ENCODE measurements at regions not wholly inside any gene's neighbourhood (a gene's known extent, or its start where the extent isn't known, plus 50 kb on each side); places are given as distances from the start of the nearest gene placed in this dataset.
A peak's percentile ranks its signal among the peaks of the same experiment; 100 is the strongest.
"Not testable (repeated sequence)": the region's sequence is repeated elsewhere in the genome, so short reads cannot be mapped to it uniquely, and the experiment has no call there.

GRCh38 chr9:42931045-42931444 lies 747.6 kb downstream of the SPATA31A6 start:
- intact Hi-C loops (cut with DNase I) = not testable (repeated sequence)

GRCh38 chr9:42937583-42938235 lies 754.2 kb downstream of the SPATA31A6 start:
- intact Hi-C loops (cut with DNase I); DNase-seq: not testable (repeated sequence)

More at GRCh38 chr9:42931045-42931444, 747.6 kb downstream of the SPATA31A6 start:
- peak in 1 of 10 donors; percentile 71 for DNase-seq

DNA sequence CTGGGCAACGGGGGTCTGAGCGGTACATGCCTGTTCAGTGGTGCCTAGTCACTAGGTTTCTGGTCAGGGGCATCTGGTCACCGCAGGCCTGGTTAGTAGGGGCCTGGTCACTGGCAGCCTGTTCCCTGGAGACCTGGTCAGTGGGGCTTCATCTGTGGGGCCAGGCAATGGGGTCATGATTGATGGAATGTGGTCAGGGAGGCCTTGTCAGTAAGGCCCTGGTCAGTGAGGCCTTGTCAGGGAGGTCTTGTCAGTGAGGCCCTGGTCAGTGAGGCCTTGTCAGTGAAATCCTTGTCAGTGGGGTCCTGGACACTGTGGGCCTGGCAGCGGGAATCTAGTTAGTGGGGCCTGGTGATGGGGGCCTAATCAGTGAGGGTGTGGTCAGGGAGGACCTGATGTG lies 763.6 kb downstream of the SPATA31A6 start:
- DNase-seq = peak in 2 of 10 donors; percentile 65 to 74
- intact Hi-C loops (cut with DNase I) = not testable (repeated sequence)

DNA sequence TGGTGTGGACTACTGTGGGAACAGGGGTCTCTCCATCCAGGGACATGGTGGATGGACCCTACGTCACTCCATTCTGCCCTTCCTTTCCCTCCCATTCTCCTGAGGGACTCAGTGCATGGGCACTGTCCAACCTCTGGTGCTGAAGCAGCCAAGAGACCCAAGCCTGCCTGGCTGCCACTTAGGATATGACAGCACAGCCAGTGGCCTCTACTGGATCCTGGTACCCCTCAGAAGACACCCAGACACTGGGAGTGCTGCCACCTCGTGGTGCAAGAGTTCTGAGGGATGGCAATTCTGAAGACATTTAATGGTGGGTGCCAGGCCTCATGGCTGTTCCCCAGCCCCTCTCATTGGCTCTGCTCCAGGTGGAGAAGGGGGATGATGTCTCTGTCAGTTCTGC lies 767.8 kb downstream of the SPATA31A6 start:
- intact Hi-C loops (cut with DNase I) = not testable (repeated sequence)
- DNase-seq = peak in 1 of 10 donors; percentile 60

- intact Hi-C loops (cut with DNase I); DNase-seq: not testable (repeated sequence)
These were observed 781.7 kb downstream of the SPATA31A6 start for GRCh38 chr9:42965155-42965554.

- intact Hi-C loops (cut with DNase I); DNase-seq: not testable (repeated sequence)
These were observed 788.4 kb downstream of the SPATA31A6 start for GRCh38 chr9:42971872-42972271.

DNA sequence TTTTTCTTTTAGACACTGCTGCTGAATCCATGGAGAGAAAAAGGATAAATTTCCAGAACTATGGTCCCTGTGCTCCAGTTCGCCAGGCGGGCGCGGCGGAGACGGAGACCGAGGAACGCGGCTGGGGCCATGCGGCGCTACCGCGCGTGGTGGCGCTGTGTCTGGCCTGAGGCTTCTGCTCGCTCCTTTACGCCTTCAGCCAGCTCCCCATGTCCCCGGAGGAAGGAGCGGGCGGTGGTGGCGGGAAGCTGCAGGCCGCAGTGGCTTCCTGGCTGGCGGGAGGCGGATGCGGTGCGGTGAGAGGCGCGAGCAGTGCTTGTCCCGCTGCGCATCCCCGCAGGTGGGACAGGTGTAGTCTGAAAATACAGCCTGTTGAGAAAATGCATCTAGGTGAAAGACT lies 791.3 kb downstream of the SPATA31A6 start:
- DNase-seq = peak in 2 of 10 donors; percentile 59 to 70

DNA sequence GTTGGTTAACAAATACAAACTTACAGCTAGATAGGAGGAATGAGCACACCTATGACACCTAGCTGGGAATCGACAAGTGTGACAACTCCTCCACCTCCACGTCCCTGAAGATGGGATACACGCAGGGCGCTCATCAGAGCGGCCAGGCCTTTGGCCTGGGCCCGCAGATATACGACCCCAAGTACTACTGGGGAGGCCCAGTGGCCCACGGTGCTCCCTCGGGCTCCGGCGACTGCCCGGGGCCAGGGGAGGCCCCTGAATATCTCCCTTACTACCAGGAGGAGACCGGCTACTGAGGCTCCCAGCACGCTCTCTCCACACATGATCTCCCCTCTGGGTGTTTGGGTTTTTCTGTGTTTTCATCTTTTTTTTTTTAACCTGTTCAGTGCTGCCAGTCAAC lies 801.3 kb downstream of the SPATA31A6 start:
- intact Hi-C loops (cut with DNase I) = not testable (repeated sequence)
- peak in 1 of 10 donors; percentile 57 for DNase-seq

More for the DNA sequence above, 791.3 kb downstream of the SPATA31A6 start:
- intact Hi-C loops (cut with DNase I) = not testable (repeated sequence)

Data from posterior cingulate gyrus (tissue), 11 donors.